Activated CD4-positive, alpha-beta T cell treated with anti-CD3 and anti-CD28 coated beads, Interleukin-2, amount 50 U/mL, for 1 hour (primary cell): ENCODE measurements at regions not wholly inside any gene's neighbourhood (a gene's known extent, or its start where the extent isn't known, plus 50 kb on each side); places are given as distances from the start of the nearest gene placed in this dataset.

Source experiments
- DNase-seq: peaks from one replicate; pipeline ENCODE4 v3.0.0-alpha.2; 2020

DNA sequence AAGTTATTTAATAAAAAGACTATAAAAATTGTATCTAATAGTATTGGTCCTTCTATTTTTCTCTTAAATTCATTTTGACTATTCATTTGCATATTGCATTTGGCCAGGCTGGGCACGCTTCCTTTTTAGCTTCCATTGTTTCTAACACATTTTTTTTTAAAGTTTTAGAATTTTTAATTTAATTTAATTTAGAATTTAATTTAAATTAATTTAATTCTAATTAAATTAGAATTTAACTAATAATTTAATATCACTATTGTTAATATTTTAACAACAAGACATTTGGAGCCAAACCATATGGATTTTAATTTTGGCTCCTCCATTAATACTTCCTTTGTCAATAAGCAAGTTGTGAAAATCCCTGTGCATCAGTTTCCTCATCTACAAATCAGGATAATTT is 856.9 kb upstream of the SEL1L start:
- DNase-seq: no peak

- DNase-seq: no peak
Measured at GRCh38 chr14:82394916-82395315, 861.3 kb upstream of the SEL1L start.

DNA sequence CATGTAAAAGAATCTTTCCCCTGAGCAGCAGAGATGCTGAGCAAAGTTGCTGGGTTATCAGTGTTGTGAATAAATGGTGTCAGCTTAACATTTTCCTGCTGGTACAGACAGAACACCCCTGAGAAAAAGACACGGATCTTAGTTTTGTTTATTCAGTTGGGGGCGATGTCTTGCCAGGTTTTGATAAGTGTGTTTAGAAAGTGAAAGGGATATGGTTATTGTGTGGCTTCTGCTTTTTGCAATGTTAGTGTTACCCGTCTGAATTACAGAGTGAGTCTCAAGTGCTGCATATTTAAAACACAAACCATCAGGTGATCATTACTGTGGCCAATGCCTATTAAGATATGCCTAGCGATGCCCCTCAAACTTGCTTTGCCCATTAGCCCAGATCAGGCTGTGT is 864.6 kb upstream of the SEL1L start:
- no peak for DNase-seq

GRCh38 chr14:82403987-82404386 is 870.3 kb upstream of the SEL1L start:
- no peak for DNase-seq

GRCh38 chr14:82410064-82410463 is 876.4 kb upstream of the SEL1L start:
- DNase-seq: no peak

GRCh38 chr14:82411298-82411697 is 877.6 kb upstream of the SEL1L start:
- no peak for DNase-seq

- DNase-seq: no peak
Measured at GRCh38 chr14:82412545-82412944, 878.9 kb upstream of the SEL1L start.

DNA sequence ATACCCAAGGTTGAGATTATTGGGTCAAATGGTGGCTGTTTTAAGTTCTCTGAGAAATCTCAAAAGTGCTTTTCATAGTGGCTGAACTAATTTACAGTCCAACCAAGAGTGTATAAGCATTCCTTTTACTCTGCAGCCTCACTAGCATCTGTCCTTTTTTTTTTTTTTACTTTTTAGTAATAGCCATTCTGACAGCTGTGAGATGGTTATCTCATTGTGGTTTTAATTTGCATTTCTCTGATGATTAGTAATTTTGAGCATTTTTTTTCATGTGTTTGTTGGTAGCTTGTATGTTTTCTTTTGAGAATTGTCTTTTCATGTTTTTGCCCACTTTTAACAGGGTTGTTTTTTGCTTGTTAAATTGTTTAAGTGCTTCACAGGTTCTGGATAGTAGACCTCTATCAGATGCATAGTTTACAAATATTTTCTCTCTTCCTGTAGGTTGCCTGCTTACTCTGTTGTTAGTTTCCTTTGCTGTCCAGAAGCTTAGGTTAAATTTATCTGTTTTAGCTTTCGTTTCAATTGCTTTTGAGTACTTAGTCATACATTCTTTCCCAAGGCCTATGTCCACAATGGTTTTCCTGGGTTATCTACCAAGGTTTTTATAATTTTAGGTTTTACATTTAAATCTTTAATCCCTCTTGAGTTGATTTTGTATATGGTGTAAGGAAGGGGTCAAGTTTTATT is 881.3 kb upstream of the SEL1L start:
- no peak for DNase-seq

DNA sequence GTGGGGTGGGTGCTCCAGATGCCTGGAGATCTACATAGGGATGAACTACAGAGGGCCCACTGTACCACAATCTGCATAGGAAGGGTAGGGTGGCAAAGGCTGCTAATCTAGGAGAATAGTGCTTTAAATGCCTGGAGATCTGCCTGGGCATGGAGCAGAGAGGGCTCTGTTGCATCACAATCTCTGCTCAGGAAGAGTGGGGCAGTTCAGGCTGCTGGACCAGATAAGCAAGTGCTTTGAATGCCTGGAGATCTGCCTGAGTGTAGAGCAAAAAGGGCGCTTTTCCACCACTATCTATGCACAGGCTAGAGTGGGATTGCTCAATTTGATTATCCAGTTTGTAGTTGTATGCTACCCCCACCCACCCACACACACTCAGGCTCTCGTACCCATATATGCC is 886.3 kb upstream of the SEL1L start:
- DNase-seq: no peak

DNA sequence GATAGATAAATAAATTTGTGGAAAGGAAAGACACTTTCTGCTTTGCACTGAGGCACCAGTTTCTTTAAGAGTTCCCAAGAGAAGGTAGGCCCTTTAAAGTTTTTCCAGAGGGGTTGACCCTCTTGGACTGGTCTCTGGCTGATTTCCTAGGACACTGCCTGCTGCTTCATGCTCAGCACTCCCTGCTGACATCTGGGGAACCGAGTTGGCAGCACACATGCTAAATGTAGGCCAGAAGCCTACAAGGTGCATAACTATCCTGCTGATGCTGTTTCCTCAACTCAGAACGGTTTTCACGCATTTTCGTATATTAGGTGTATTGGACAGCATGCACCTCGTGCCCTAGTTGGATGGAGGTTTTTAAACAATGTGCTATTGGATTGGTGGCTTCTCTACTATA is 887.2 kb upstream of the SEL1L start:
- no peak for DNase-seq

DNA sequence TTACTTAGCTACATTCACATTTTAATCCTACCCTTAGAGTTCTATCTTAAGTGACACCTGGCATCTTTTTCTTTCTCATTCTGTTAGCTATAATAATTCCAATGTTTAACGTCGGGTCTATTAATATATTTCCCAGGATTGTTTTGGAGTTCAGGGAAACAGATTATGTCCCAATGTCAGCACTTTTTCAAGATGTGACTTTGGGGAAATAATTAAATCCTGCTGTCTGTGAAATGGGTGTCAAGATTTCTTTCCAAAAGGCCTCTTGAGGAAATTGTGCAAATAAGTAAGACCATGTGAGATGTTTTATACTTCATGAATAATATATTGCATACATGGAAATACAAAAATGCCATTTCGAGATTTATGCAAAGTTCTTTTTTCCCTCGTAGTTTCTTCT is 887.6 kb upstream of the SEL1L start:
- DNase-seq: no peak

GRCh38 chr14:82422230-82422629 is 888.6 kb upstream of the SEL1L start:
- no peak for DNase-seq

GRCh38 chr14:82425261-82425660 is 891.6 kb upstream of the SEL1L start:
- no peak for DNase-seq

- DNase-seq: no peak
Measured at GRCh38 chr14:82431031-82431430, 897.4 kb upstream of the SEL1L start.

GRCh38 chr14:82432301-82433105 is 898.9 kb upstream of the SEL1L start:
- no peak for DNase-seq

- DNase-seq: no peak
Measured at GRCh38 chr14:82438436-82438835, 904.8 kb upstream of the SEL1L start.

DNA sequence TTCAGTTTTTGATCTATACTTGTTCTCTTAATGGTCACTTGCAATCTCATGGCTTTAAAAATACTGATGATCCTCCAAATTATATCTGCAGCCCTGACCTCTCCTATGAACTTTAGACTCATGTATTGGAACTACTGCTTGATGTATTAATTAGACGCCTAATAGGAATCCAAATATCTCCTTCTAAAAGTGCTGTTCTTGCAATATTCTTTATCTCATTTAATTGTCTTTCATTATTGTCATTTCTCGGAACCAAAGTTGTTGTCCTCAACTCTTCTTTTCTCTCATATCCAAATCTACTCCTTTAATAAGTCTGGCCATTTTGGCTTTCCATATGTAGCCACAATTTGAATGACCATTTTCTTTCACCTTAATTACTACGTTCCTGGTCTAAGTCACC is 907.6 kb upstream of the SEL1L start:
- no peak for DNase-seq

DNA sequence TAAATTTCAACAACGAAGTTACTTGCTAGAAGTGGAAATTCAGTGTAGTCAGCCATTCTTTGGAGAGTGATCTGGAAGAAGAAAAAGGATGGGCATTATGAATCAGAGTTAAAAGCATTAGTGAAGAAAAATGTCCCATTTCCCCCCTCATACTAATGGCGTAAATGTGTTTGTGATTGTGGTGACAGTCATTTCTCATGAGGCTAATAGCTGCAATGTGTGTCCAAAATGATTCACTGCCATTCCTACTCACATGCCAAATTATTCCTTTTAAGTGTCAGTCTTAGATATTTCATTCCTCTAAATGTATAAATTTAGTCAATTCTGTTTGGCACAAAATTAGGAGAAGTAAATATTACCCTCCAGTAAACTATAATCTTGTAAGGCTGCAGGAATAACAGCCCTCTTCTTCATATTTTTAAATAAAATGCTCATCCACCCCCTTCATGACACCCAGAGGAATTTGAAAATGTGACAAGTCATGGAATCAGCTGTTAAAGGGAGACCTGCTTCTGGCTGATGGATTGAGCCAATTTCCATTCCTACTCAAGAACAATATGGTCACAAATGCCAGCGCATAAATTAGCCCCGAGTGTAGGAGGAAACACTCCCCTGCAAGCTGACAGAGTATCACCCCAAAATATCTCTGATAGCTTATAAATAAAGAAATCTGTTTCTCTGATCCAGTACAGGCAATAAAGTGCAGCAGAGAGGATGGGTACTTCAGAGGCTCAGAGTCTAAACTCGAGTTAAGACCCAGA is 912.3 kb upstream of the SEL1L start:
- DNase-seq: no peak

GRCh38 chr14:82447586-82447985 is 913.9 kb upstream of the SEL1L start:
- no peak for DNase-seq

DNA sequence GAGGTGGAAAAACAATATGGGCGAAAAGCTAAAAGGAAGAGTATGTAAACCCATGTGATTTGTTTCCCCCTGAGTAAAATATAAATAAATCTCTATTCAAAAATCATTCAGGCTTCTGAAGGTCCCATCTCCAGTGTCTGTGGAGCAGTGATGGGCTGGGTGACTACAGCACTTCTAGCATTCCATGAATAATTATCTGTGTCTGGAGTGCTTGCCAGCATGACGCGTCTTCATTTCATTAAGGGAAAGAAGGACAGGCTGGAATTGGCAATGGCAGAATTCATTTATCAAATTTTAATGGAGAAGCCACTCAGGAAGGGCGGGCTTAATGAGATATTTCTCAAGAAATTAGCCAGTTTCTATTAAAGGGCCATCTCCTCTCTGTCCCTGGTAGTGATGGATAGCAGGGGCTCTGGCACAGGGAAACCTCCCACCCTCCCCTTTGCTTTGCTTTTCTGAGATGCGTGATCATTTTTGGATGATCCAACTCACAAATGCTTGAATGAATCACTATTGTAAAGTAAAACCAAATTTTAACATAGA is 916.3 kb upstream of the SEL1L start:
- no peak for DNase-seq

- DNase-seq: no peak
Measured at GRCh38 chr14:82451675-82452074, 918.0 kb upstream of the SEL1L start.

- DNase-seq: no peak
Measured at GRCh38 chr14:82482345-82482744, 948.7 kb upstream of the SEL1L start.

GRCh38 chr14:82488473-82488872 is 954.8 kb upstream of the SEL1L start:
- DNase-seq: no peak

DNA sequence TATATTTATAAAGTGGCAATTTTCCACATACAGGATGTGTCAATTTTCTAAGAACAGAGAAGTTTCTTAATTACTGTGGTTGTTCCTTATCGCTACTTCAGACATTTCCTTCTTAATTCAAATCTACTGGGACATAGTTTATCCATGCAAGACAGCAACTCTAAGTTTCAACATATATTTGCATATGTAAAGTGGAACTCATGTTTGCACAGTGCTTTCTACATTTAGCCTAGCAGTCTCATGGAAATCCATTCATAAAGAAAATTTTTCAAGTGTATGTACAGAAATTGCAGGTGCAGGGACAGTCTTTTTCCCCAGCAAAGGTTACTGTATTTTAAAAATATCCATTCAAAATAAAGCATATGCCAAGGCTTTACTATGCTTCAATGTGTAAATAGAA is 956.7 kb upstream of the SEL1L start:
- no peak for DNase-seq
